Neural cell (in vitro differentiated cells): ENCODE measurements at regions not wholly inside any gene's neighbourhood (a gene's known extent, or its start where the extent isn't known, plus 50 kb on each side); places are given as distances from the start of the nearest gene placed in this dataset.

ENCODE experiments used
- H2AFZ ChIP-seq: fragments of 200-600, 300-800 bp; sonication (generic), shearing (Covaris generic); 2 replicates; pipeline ENCODE4 v1.6.0; 2014; ENCODE audit warnings: low read depth, mild to moderate bottlenecking, antibody characterized with exemption, low read length, moderate library complexity
- H3F3A ChIP-seq: fragments of 200-600 bp; shearing (Covaris generic); 2 replicates; pipeline ENCODE4 v1.6.1; 2016; ENCODE audit warnings: mild to moderate bottlenecking, moderate library complexity, mixed read lengths, antibody characterized with exemption, low read length; ENCODE audit not compliant: insufficient read depth, poor library complexity, severe bottlenecking
- H3K27ac ChIP-seq: fragments of 200-600, 300-800 bp; sonication (generic), shearing (Covaris generic); 2 replicates; pipeline ENCODE4 v1.5.1; 2014; ENCODE audit warnings: mild to moderate bottlenecking, low read length, moderate library complexity
- H3K27me3 ChIP-seq: fragments of 300-800, 200-600 bp; sonication (generic), shearing (Covaris generic); 2 replicates; pipeline ENCODE4 v1.6.0; 2014; ENCODE audit warnings: mild to moderate bottlenecking, low read depth, low read length, moderate library complexity; ENCODE audit not compliant: insufficient read depth
- H3K36me3 ChIP-seq: fragments of 300-800, 200-600 bp; sonication (generic), shearing (Covaris generic); 2 replicates; pipeline ENCODE4 v1.5.1; 2014; ENCODE audit warnings: mild to moderate bottlenecking, antibody characterized with exemption, low read length, moderate library complexity; ENCODE audit not compliant: insufficient read depth
- H3K4me2 ChIP-seq: fragments of 300-800, 200-600 bp; sonication (generic), shearing (Covaris generic); 2 replicates; pipeline ENCODE4 v1.6.0; 2014; ENCODE audit warnings: mild to moderate bottlenecking, low read length
- H3K4me3 ChIP-seq: fragments of 300-800, 200-600 bp; sonication (generic), shearing (Covaris generic); 2 replicates; pipeline ENCODE4 v1.5.1; 2014; ENCODE audit warnings: mild to moderate bottlenecking, low read length, moderate library complexity
- H3K79me2 ChIP-seq: fragments of 200-600 bp; shearing (Covaris generic); replicated peaks from 2 replicates; pipeline ENCODE4 v1.6.0; 2014; ENCODE audit warnings: mild to moderate bottlenecking, low read length, moderate library complexity; ENCODE audit not compliant: insufficient read depth
- H3K9ac ChIP-seq: fragments of 300-800, 200-600 bp; sonication (generic), shearing (Covaris generic); 2 replicates; pipeline ENCODE4 v1.6.1; 2016; ENCODE audit warnings: mild to moderate bottlenecking, low read length, mixed read lengths
- H3K9me2 ChIP-seq: fragments of 200-600 bp; shearing (Covaris generic); 2 replicates; pipeline ENCODE4 v1.6.1; 2016; ENCODE audit warnings: mild to moderate bottlenecking, low read length, mixed read lengths; ENCODE audit not compliant: insufficient read depth
- H3K9me3 ChIP-seq: fragments of 200-600, 300-800 bp; sonication (generic), shearing (Covaris generic); 2 replicates; pipeline ENCODE4 v1.6.1; 2016; ENCODE audit warnings: mild to moderate bottlenecking, mixed run types, low read length, moderate library complexity, mixed read lengths
- H4K20me1 ChIP-seq: fragments of 200-600 bp; shearing (Covaris generic); 2 replicates; pipeline ENCODE4 v1.6.1; 2016; ENCODE audit warnings: mild to moderate bottlenecking, mixed run types; ENCODE audit not compliant: insufficient read depth
- EP300 ChIP-seq: fragments of 450-650 bp; conservative IDR thresholded peaks from 2 replicates; pipeline ENCODE4 v1.6.1; 2014; ENCODE audit warnings: antibody characterized with exemption, mild to moderate bottlenecking, moderate library complexity; ENCODE audit not compliant: poor library complexity, severe bottlenecking
- EZH2 ChIP-seq: fragments of 200-600, 300-800 bp; shearing (Covaris generic), sonication (generic); IDR thresholded peaks from 2 replicates; pipeline ENCODE4 v1.6.1; 2014; ENCODE audit warnings: antibody characterized with exemption, low read length, borderline replicate concordance, mild to moderate bottlenecking; ENCODE audit not compliant: insufficient read depth, poor library complexity, severe bottlenecking
- RAD21 ChIP-seq: fragments of 450-650 bp; conservative IDR thresholded peaks from 2 replicates; pipeline ENCODE4 v1.6.1; 2014; ENCODE audit warnings: antibody characterized with exemption, mild to moderate bottlenecking, moderate library complexity
- SMC3 ChIP-seq: fragments of 450-650 bp; conservative IDR thresholded peaks from 2 replicates; pipeline ENCODE4 v1.6.1; 2014; ENCODE audit warnings: antibody characterized with exemption, mild to moderate bottlenecking, moderate library complexity; ENCODE audit not compliant: poor library complexity
- TAF1 ChIP-seq: IDR thresholded peaks from 2 replicates; pipeline ENCODE4 v1.6.1; 2012; ENCODE audit warnings: low read depth
- TF ChIP-seq, protein P1 (sequence below): IDR thresholded peaks from 2 replicates; pipeline ENCODE4 v1.6.1; 2012; ENCODE audit warnings: borderline replicate concordance
- TF ChIP-seq, protein P2 (sequence below): fragments of 450-650 bp; IDR thresholded peaks from 2 replicates; pipeline ENCODE4 v1.5.1; 2014; ENCODE audit warnings: antibody characterized with exemption, mild to moderate bottlenecking, moderate library complexity; ENCODE audit not compliant: poor library complexity, severe bottlenecking

DNA sequence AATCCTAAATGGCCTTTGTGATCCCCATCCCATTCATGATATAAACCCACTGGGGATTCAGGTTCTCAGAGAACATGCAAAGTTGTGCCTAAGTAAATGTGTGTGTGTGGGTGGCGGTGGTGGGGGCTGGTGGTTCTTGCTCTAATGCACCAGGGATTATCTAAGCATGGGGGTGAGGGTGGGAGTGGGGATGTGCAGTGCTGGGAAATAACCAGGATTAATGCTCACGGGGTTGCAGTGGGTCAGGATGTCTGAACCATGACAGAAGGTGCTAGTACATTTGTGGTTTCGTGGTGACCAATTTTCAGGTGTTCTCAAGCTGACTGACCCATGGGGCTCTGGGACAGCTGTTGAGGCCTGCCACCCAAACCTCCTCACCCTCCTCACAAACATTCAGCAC is 101.0 kb downstream of the ZNF608 start:
- no peak for TF ChIP-seq EP300
- Histone ChIP-seq H3K79me2 (peaks cover 18% of the 10 kb centered on the region), H3K4me2 (no peak overlapping the region), H3K36me3 (peaks cover 4% of the 10 kb centered on the region), H3K9me3 (no peaks in the 10 kb centered on the region), H3K27me3 (no peaks in the 10 kb centered on the region), H2AFZ (no peak overlapping the region), H3K9ac (no peak overlapping the region), H3K27ac (no peak overlapping the region), H3K4me3 (no peak overlapping the region), H4K20me1 (no peaks in the 10 kb centered on the region), H3K9me2 (no peaks in the 10 kb centered on the region), H3F3A (peaks cover 3% of the 10 kb centered on the region)

DNA sequence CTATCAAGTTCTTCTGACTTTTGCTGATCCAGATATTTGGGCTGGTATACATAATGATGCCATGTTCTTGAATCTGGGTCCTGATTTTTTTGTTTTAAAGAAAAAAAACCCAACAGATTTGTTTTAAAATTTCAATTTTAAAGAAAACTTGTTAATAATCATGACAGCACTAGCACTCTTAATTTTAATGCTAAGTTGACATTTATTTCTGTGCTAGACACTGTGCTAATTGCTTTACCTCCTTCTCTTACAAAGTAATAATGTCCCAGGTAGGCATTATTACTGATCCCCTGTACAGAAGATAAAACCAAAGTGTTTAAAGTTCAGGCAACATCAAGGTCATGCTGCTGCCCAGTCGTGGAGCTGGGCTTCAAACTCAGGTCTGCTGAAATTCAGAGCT is 101.9 kb downstream of the ZNF608 start:
- H3K79me2 ChIP-seq: peaks cover 18% of the 10 kb centered on the region
- no peaks in the 10 kb centered on the region for H4K20me1 ChIP-seq
- no peak overlapping the region for H3K4me2 ChIP-seq

DNA sequence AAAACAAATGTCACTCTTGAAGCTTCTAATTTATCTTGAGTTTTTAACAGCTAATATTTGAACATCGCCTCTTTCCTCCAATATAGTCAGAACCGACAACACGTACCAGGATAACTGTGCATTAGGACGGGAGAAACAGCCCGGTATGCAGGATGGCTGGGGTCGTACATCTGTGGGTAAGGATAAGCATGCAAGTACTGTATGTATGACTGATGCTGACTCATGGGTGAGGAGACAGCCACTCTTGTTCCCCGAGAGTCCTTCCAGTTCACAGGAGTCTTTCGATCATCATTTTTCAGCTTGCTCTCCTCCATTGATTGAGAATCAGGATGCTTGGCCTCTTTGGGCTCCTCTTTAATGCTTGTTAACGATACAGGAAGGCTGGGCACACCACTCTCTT is 102.3 kb downstream of the ZNF608 start:
- peaks cover 4% of the 10 kb centered on the region for H3K36me3 ChIP-seq
- H3F3A ChIP-seq: no peaks in the 10 kb centered on the region
- no peaks in the 10 kb centered on the region for H4K20me1 ChIP-seq
- TF ChIP-seq TAF1: no peak
- no peak for TF ChIP-seq RAD21
- TF ChIP-seq, protein P1, sequence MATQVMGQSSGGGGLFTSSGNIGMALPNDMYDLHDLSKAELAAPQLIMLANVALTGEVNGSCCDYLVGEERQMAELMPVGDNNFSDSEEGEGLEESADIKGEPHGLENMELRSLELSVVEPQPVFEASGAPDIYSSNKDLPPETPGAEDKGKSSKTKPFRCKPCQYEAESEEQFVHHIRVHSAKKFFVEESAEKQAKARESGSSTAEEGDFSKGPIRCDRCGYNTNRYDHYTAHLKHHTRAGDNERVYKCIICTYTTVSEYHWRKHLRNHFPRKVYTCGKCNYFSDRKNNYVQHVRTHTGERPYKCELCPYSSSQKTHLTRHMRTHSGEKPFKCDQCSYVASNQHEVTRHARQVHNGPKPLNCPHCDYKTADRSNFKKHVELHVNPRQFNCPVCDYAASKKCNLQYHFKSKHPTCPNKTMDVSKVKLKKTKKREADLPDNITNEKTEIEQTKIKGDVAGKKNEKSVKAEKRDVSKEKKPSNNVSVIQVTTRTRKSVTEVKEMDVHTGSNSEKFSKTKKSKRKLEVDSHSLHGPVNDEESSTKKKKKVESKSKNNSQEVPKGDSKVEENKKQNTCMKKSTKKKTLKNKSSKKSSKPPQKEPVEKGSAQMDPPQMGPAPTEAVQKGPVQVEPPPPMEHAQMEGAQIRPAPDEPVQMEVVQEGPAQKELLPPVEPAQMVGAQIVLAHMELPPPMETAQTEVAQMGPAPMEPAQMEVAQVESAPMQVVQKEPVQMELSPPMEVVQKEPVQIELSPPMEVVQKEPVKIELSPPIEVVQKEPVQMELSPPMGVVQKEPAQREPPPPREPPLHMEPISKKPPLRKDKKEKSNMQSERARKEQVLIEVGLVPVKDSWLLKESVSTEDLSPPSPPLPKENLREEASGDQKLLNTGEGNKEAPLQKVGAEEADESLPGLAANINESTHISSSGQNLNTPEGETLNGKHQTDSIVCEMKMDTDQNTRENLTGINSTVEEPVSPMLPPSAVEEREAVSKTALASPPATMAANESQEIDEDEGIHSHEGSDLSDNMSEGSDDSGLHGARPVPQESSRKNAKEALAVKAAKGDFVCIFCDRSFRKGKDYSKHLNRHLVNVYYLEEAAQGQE: no peak
- no peak for TF ChIP-seq SMC3
- no peak for TF ChIP-seq EZH2
- no peaks in the 10 kb centered on the region for H3K27me3 ChIP-seq
- no peaks in the 10 kb centered on the region for H3K9me2 ChIP-seq
- no peak overlapping the region for H3K4me3 ChIP-seq
- H3K9me3 ChIP-seq: no peaks in the 10 kb centered on the region
- peaks cover 18% of the 10 kb centered on the region for H3K79me2 ChIP-seq
- H3K9ac ChIP-seq: no peak overlapping the region
- H3K27ac ChIP-seq: no peak overlapping the region
- H3K4me2 ChIP-seq: no peak overlapping the region
- no peak overlapping the region for H2AFZ ChIP-seq

More for the DNA sequence above, 101.9 kb downstream of the ZNF608 start:
- H3K27me3 ChIP-seq: no peaks in the 10 kb centered on the region
- no peaks in the 10 kb centered on the region for H3K9me2 ChIP-seq
- no peak overlapping the region for H3K4me3 ChIP-seq
- H3K9ac ChIP-seq: no peak overlapping the region
- no peaks in the 10 kb centered on the region for H3K9me3 ChIP-seq
- no peak overlapping the region for H2AFZ ChIP-seq
- H3K36me3 ChIP-seq: peaks cover 4% of the 10 kb centered on the region
- H3F3A ChIP-seq: no peaks in the 10 kb centered on the region
- TF ChIP-seq EZH2 (no peak), TAF1 (no peak), EP300 (no peak)
- TF ChIP-seq, protein P2, sequence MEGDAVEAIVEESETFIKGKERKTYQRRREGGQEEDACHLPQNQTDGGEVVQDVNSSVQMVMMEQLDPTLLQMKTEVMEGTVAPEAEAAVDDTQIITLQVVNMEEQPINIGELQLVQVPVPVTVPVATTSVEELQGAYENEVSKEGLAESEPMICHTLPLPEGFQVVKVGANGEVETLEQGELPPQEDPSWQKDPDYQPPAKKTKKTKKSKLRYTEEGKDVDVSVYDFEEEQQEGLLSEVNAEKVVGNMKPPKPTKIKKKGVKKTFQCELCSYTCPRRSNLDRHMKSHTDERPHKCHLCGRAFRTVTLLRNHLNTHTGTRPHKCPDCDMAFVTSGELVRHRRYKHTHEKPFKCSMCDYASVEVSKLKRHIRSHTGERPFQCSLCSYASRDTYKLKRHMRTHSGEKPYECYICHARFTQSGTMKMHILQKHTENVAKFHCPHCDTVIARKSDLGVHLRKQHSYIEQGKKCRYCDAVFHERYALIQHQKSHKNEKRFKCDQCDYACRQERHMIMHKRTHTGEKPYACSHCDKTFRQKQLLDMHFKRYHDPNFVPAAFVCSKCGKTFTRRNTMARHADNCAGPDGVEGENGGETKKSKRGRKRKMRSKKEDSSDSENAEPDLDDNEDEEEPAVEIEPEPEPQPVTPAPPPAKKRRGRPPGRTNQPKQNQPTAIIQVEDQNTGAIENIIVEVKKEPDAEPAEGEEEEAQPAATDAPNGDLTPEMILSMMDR: no peak
- no peak overlapping the region for H3K27ac ChIP-seq
